Chondrocyte (in vitro differentiated cells): ENCODE measurements at regions not wholly inside any gene's neighbourhood (a gene's known extent, or its start where the extent isn't known, plus 50 kb on each side); places are given as distances from the start of the nearest gene placed in this dataset.

Source experiments
- DNase-seq: peaks from one replicate; pipeline ENCODE4 v3.0.0; 2021; ENCODE audit warnings: mixed read lengths, low spot score
- H3K27ac Mint-ChIP-seq: one replicate; pipeline ENCODE4 v1.8.0; 2021; ENCODE audit warnings: mild to moderate bottlenecking, moderate library complexity, mixed read lengths; ENCODE audit not compliant: unreplicated experiment
- H3K27me3 Mint-ChIP-seq: 2 replicates; pipeline ENCODE4 v1.8.0; 2021; ENCODE audit warnings: low read depth, mixed read lengths
- H3K36me3 Mint-ChIP-seq: 2 replicates; pipeline ENCODE4 v1.8.0; 2021; ENCODE audit warnings: low read depth, mixed read lengths
- H3K4me1 Mint-ChIP-seq: 2 replicates; pipeline ENCODE4 v1.8.0; 2021; ENCODE audit warnings: low read depth, mild to moderate bottlenecking, mixed read lengths
- H3K4me3 Mint-ChIP-seq: one replicate; pipeline ENCODE4 v1.8.0; 2021; ENCODE audit warnings: mild to moderate bottlenecking, moderate library complexity, mixed read lengths; ENCODE audit not compliant: unreplicated experiment
- H3K9me3 Mint-ChIP-seq: 2 replicates; pipeline ENCODE4 v1.8.0; 2021; ENCODE audit warnings: low read depth, mixed read lengths
- TF ChIP-seq, protein P1 (sequence below): fragments of 200-600 bp; sonication (generic); IDR thresholded peaks from 2 replicates; pipeline ENCODE4 v1.5.0; 2021; ENCODE audit warnings: antibody characterized with exemption, mild to moderate bottlenecking, moderate library complexity

DNA sequence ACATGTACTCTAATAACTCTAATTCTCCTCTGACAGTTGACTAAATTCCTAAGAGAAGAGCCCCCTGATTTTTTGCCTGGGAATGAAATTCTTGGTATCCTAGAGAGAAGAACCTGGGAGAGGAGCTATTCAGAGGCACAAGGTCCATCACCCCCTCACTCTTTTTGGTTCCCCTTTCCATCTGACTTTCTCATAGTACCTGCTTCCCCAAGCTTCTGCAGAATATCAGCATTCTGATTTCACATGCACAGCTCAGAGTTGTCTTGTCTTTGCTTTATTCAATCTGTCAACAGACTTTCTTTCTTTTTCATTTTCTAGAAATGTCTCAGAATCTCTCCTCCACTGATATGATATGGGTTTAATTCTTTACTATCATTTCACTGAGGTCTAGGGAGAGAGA lies 141.5 kb upstream of the FBXL17 start:
- Mint-ChIP-seq H3K36me3 (peaks cover 4% of the 10 kb centered on the region), H3K27me3 (peaks cover 9% of the 10 kb centered on the region), H3K9me3 (peaks cover 10% of the 10 kb centered on the region), H3K4me3 (no peak overlapping the region), H3K4me1 (peaks cover 7% of the 10 kb centered on the region), H3K27ac (no peak overlapping the region)
- TF ChIP-seq, protein P1, sequence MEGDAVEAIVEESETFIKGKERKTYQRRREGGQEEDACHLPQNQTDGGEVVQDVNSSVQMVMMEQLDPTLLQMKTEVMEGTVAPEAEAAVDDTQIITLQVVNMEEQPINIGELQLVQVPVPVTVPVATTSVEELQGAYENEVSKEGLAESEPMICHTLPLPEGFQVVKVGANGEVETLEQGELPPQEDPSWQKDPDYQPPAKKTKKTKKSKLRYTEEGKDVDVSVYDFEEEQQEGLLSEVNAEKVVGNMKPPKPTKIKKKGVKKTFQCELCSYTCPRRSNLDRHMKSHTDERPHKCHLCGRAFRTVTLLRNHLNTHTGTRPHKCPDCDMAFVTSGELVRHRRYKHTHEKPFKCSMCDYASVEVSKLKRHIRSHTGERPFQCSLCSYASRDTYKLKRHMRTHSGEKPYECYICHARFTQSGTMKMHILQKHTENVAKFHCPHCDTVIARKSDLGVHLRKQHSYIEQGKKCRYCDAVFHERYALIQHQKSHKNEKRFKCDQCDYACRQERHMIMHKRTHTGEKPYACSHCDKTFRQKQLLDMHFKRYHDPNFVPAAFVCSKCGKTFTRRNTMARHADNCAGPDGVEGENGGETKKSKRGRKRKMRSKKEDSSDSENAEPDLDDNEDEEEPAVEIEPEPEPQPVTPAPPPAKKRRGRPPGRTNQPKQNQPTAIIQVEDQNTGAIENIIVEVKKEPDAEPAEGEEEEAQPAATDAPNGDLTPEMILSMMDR: no peak
- DNase-seq: no peak

DNA sequence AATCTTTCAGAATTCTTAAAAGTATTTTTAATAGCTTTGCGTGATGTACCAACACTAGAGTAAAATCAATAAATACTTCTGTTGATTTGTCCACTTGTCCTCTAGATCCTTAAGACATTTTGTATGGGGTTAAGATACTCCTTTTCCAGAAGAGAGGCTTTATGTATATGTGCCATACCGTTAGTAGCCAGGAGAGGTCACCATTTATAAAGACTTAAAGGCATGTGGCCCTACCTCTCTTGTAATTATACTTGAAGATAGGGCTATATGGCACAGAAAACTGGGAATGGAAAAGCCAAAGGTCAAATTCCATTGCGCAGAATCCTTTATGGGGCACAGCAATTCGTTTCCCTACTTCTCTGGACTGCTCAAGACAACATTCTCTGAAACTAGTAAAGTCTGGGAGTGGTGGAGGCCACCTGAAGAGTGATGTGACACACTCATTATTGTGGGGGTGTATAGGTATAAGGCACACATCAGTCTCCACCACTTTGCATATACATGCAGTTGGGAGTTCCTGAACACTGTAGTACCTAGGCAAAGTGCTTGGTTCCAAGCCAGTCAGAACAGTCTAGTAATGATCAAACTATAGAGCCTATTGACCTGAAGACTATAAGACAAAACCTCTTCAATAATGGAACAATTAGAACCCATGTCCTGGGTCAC lies 140.1 kb upstream of the FBXL17 start:
- TF ChIP-seq, protein P1: peak; percentile 91
- Mint-ChIP-seq H3K27me3 (peaks cover 9% of the 10 kb centered on the region), H3K4me1 (peaks cover 7% of the 10 kb centered on the region), H3K9me3 (peaks cover 7% of the 10 kb centered on the region), H3K27ac (no peak overlapping the region), H3K36me3 (peaks cover 4% of the 10 kb centered on the region), H3K4me3 (no peak overlapping the region)
- DNase-seq: no peak

DNA sequence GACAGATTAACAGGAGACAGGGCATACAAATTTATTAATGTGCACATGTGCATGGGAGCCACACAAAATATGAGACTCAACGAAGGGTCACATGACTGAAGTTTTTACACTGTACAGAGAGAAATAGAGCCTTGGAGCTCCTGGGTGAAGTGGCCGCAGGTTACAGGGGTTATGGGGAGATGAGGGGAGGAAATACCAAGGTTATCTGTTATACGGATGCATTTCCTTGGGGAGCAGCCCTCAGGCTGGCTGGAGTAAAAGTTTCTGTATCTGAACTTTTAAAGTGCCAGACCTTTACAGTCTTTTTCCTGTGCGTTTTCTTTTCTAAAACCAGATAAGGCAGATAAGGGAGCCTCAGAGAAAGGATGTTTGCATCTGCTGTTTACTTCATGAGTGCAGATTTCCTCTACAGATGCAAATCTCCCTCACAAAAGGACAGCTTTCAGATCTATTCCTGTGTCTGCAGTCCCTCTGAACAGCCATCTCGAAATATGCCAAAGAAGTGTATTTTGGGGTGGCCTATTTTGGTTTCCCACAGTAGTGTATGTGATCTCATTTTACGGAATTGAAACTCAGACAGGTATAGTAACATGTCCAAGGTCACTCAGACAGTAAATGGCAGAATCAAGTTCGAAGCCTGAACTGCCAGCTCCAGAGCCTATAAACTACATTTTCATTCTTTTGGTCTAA lies 139.3 kb upstream of the FBXL17 start:
- TF ChIP-seq, protein P1: no peak
- Mint-ChIP-seq H3K4me1 (peaks cover 7% of the 10 kb centered on the region), H3K4me3 (no peak overlapping the region), H3K27me3 (peaks cover 9% of the 10 kb centered on the region), H3K27ac (no peak overlapping the region), H3K9me3 (peaks cover under 1% of the 10 kb centered on the region), H3K36me3 (peaks cover under 1% of the 10 kb centered on the region)
- no peak for DNase-seq

DNA sequence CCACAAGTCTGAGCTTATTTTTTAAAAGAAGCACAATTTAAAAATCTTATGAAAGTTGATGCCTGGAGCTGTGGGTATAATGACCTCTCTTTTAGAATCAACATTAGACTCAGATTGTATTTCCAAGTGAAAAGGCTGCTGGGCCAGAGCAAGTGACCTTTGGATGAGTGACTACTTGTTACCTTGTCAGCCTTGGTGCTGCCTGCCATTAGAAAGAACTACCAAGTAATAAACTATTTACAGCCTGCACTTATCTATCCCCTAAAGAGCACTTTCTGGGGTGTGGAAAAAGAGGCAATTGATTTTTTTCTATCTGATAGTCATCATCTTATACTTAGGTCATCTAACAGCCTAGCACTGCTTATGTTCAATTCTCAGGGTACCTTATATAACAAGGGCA lies 134.9 kb upstream of the FBXL17 start:
- H3K4me3 Mint-ChIP-seq: no peak overlapping the region
- DNase-seq: no peak
- peaks cover 3% of the 10 kb centered on the region for H3K9me3 Mint-ChIP-seq
- H3K27ac Mint-ChIP-seq: no peak overlapping the region
- H3K4me1 Mint-ChIP-seq: no peaks in the 10 kb centered on the region
- no peaks in the 10 kb centered on the region for H3K36me3 Mint-ChIP-seq
- TF ChIP-seq, protein P1: no peak
- peaks cover 21% of the 10 kb centered on the region for H3K27me3 Mint-ChIP-seq

DNA sequence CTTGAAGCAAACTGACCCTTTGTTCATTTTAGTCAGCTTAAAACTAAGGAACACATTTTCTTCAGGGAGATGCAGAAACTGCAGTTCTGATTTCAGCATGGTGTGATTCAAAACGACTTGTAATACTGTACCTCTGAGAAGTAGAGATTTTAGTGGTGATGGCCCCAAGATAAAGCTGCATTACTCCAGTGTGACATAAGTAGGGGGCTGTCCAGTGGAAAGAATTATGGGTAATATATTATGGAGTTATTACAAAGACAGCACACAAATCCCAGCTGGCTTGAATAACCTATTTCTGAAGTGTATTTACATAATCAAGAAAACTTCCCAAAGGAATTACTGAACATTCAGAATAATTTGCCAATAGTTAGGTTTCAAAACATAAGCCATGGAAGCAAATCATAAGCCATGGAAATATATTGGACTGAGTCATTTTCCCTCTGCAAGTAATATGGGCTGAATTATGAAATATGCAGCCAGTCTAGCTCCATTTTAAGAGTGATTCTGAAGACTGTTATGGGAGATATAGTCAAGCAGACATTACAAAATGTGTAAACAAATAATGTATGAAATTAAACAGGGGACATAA lies 133.7 kb upstream of the FBXL17 start:
- no peak overlapping the region for H3K27ac Mint-ChIP-seq
- H3K9me3 Mint-ChIP-seq: peaks cover 3% of the 10 kb centered on the region
- no peak overlapping the region for H3K4me3 Mint-ChIP-seq
- peaks cover 20% of the 10 kb centered on the region for H3K27me3 Mint-ChIP-seq
- no peak for DNase-seq
- no peaks in the 10 kb centered on the region for H3K4me1 Mint-ChIP-seq
- TF ChIP-seq, protein P1: no peak
- no peaks in the 10 kb centered on the region for H3K36me3 Mint-ChIP-seq
